ENCODE measurements at regions not wholly inside any gene's neighbourhood (a gene's known extent, or its start where the extent isn't known, plus 50 kb on each side); places are given as distances from the start of the nearest gene placed in this dataset.

DNA sequence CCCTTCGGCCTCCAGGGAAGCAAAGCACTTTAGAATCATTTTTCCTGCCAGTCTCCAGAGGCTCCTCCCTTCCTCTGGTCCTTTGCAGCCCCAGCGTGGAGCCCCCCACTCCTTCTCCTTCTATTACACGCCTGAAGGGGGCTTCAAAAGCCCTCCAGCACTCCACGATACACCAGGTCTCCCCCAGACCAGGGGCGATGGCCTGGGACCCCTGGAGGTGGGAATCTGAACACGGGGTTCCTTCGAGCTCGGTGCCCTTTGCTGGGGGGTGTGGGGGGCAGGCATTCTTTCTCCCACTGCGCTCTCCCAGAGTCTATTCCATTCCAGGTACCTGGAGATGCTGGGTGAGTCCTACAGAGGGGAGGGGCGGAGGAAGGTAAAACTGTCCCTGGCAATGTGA, 97.6 kb downstream of the HMX1 start:
- no peak for TF ChIP-seq CTCF (IDR thresholded peaks at IDR 0.05)

DNA sequence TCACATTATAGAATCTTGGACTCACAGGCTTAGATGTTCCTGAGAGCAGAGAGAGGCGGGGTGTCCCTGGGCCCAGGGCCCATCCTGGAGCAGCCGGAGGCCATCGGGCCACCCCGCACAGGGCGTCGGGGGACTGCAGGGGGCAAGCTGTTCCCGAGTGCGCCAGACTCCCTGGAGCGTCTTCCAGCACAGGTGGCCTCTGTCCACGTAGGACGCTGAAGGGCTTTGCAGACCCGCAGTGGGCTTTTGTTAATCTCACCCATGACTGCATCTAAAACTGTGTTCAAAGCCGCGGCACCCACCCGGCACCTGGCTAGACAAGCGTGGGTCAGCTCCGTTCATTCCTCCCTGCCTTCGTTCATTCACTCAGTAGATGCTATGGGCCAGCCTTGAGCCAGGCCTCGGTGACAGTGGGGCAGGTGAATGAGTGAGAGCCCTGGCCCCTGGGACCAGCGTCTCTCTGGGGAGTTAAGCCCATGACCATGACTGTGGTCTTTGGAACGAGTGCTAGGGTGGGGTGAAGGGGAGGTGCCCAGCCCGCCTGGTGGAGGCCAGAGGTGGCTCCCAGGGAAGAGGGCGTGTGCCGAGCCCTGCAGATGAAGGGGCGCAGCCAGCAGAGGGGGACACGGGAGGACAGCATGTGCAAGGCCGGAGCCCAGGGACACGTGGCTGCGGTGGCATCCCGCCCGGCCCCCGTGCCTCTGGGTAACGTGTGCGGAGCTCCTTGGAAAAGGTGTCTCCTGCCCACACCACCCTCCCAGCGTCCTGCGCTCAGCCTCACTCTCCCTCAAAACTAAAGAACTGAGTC, 98.3 kb downstream of the HMX1 start:
- TF ChIP-seq CTCF (IDR thresholded peaks at IDR 0.05): no peak

DNA sequence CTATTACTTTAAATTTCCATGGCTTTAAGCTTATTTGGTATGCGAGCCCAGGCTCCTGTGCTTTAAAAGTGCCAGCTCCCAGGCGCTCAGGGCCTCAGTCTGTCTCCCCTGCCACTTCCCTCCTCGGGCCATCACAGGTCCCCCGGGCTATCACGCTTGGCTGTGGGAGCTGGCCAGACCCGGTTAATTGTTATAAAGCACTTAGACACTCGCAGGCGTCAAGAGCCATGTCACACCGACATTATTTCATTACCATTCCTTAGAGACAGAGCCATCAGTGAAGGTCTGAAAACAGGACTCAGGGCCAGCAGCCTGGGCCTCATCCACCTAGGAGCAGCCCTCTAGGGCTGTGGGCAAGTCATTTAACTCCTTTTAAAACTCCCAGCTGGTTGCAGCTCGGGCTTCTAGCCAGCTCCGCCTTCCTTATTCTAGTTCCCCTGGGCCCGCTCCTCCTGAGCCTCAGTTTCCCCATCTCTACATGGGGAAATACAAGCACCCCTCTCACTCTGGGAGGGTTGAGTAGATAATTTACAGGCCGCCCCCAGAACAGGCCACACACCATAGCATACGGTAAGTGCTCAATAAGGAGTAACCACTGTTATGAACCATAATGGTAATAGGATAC, 99.0 kb downstream of the HMX1 start:
- TF ChIP-seq CTCF (IDR thresholded peaks at IDR 0.05): no peak

DNA sequence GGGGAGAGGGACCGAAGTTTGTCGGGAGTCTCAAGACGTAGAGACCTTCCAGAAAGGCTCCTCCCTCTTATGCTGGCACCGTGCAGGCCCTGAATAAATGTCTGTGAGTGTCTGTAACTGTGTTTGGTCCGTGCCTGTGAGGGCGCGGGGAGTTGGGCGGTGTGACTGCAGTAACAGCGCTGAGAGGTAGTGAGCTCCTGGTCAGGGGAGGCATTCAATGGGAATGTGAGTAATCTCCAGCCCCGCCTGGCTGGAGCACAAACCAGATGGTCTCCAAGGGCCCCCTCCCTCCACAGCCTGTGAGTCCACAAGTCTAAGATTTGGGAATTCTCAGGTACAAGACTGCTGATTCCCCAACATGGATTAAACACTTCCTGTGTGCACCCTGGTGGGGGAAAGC, 100.0 kb downstream of the HMX1 start:
- no peak for TF ChIP-seq CTCF (IDR thresholded peaks at IDR 0.05)

DNA sequence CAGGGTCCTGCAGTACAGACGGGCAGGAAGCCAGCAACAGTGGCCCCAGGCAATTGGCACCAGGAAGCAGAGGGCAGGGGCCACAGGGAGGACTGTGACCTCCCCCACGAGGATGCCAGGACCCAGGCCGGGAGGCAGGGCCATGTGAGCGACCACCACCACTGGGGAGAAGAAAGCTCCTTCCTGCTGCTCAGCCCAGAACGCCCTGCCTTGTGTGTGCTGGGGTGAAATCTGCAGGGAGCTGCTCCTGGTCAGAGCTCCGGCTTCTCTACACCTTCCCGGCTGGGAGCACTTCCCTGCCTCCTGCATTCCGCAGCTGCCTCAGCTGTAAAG, 100.4 kb downstream of the HMX1 start:
- no peak for TF ChIP-seq CTCF (IDR thresholded peaks at IDR 0.05)

DNA sequence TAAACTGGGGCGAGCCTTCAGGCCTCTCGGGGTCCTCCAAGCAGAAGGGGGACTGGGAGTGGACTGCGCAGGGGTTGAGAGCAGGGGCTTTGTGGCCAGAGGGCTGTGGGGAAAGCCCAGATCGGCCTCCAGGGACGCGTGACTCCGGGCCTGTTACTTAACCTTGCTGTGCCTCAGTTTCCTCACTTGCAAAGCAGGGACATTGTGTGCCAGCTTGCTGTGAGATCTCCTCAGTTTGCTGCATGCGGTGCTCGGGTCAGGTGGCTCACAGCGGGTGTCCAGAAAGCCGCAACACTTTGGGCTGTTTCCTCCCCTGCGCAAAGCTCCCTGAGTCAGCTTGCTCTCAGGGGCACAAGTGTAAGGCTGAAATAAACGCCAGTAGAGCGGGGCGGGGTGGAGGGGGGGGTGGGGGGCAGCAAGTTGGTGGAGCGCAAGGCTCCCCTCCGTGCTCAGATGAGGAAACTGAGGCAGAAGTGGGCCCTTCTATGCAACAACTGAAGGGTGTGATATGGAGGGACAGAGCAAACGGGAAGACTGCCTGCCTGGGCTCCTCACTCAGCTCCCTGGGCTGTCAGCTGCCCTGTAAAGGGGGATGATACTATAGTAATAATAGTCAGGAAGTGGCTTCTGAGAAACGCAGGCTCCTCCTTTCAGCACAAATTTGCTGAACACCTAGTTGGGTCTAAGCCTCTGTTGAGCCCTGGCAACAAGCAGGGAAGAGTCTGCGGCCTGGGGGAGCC, 101.0 kb downstream of the HMX1 start:
- TF ChIP-seq CTCF (IDR thresholded peaks at IDR 0.05): no peak

DNA sequence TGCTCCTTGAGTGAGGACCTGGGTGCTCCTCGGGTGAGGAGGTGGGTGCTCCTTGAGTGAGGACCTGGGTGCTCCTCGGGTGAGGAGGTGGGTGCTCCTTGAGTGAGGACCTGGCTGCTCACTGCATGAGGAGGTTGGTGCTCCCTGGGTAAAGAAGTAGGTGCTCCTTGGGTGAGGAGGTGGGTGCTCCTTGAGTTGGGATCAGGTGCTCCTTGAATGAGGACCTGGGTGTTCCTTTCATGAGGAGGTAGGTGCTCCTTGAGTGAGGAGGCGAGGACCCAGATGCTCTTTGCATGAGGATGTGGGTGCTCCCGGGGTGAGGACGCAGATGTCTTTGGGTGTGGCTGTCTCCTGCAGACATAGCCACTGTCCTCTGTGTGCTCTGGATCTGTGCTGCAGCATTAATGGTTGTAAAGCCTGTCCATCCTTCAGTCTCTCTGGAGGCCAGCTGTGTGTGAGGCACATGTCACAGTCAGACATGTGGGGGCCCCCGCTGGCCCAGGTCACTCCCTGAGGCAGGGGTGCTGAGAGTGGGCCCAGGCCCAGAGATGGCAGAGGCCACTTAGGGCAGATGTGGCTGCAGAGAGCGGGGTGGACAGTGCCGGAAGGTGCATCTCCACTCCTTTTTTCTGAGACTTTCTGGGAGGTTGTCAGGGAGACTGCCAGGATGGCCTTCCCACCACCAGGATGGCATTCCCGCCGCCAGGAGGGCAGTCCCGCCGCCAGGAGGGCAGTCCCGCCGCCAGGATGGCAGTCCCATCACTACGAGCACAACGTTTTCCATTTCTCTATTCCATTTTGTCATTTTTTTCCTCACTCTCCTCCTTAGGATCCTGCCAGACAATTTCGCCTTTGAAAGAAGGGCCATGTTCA, 101.8 kb downstream of the HMX1 start:
- TF ChIP-seq CTCF (IDR thresholded peaks at IDR 0.05): no peak

Data from LNCAP (cell line).